HG03520 (cell line): ENCODE measurements at regions not wholly inside any gene's neighbourhood (a gene's known extent, or its start where the extent isn't known, plus 50 kb on each side); places are given as distances from the start of the nearest gene placed in this dataset.
"Not testable (repeated sequence)": the region's sequence is repeated elsewhere in the genome, so short reads cannot be mapped to it uniquely, and the experiment has no call there.

ENCODE experiments used
- ATAC-seq: cut with Tn5 transposase; IDR thresholded peaks from one replicate; pipeline ENCODE4 v1.9.1; 2021; ENCODE audit warnings: mild to moderate bottlenecking, moderate library complexity; ENCODE audit not compliant: unreplicated experiment

DNA sequence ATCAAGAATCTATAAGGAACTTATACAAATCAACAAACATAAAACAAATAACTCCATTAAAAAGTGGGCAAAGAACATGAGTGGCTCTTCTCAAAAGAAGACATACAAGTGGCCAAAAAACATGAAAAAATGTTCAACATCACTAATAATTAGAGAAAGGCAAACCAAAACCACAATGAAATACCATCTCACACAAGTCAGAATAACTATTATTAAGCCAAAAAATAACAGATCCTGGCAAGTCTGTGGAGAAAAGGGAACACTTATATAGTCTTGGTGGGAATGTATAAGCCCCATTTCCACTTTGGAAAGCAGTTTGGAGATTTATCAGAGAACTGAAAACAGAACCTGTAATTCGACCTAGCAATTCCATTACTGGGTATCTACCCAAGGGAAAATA is 921.0 kb downstream of the KCNA4 start:
- ATAC-seq = no peak

DNA sequence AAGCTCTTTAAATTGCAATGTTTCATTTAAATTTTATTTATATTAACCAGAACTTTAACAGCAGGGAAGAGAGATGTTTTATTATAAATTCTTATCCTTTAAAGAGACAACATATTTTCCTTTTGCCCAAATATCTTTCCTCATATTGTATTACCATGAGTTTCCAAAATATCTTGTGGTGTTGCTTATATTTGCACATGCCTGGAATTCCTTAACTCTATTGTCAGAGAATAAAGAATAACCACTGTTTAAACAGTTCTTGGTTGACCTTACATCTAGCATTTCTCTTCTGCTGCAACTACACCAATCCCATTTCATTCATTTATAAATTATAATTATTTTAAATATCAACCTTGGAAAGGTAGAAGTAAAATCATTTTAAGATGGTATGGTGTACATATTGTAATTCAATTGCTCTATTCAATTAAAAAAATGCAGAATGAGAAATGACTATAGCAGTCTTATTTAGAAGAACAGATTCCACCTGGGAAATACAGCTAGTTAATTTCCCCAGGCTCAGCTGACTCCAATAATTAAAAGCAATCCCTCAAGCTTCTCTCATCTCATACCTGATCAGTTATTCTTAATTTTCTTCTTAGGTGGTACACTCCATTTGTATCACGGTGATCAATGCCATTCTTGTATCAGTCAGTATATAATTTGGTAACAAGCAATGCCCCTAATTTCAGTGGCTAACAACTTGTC is 923.3 kb downstream of the KCNA4 start:
- ATAC-seq = no peak

DNA sequence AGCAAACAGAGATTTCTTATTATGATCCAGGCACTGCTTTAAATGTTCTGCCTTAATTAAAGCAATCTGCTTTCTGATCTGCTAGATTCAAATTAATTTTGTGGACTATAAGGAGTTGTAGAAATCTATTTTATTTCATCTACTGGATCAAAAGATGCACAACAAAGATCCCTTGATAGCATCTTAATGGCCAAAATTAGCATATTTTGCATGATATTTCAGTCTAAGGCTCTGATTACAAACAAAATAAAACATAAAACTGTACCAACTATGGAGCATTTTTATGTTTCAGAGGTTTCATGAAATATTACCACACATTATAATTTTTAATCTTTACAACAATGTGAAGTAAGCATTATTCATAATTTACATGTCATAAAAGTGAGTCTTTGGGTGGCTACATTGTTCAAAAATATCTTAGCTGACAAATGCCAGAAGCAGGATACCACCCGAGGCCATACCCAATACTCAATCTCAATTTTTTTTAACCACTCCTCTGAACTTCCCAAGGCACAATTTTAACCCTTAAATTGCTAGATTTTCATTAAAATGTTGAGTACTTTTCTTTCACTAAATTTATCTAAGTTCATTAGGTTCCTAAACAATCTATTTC is 929.5 kb downstream of the KCNA4 start:
- no peak for ATAC-seq

DNA sequence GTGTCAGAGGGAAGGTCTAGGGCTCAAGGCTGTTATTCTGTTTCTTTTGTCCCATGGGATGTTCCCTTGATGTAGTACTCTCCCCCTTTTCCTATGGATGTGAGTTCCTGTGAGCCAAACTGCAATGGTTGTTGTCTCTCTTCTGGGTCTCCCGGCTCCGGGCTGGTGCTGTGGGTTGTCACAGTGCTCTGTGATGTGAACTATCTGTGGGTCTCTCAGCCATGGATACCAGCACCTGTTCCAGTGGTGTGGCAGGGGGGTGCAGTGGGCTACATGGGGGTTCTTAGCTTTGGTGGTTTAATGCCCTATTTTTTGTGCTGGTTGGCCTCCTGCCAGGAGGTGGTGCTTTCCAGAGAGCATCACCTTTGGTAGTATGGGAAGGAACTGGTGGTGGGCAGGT is 941.1 kb downstream of the KCNA4 start:
- ATAC-seq = no peak

DNA sequence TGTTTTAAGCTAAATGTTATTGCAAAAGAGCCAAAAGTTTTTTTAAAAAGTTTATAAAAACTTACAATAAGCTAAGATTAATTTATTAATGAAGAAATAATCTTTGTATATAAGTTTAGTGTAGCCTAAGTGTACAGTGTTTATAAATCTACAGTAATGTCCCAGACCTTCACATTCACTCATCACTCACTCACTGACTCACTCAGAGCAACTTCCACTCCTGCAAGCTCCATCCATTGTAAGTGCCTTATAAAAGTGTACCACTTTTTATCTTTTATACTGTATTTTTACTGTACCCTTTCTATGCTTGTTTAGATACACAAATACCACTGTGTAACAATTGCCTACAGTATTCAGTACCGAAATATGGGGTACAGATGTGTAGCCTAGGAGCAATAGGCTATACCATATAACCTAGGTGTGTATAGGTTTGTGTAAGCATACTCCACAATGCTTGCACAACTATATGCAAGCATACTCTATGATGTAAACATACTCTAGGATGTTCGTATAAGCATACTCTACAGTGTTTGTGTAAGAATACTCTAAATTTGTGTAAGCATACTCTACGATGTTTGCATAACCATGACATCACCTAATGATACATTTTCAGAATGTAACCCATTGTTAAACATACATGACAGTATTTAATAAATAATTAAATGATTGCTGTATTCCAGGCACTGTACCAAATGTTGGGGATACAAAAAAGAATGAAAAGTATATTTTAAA is 953.0 kb downstream of the KCNA4 start:
- ATAC-seq = no peak

DNA sequence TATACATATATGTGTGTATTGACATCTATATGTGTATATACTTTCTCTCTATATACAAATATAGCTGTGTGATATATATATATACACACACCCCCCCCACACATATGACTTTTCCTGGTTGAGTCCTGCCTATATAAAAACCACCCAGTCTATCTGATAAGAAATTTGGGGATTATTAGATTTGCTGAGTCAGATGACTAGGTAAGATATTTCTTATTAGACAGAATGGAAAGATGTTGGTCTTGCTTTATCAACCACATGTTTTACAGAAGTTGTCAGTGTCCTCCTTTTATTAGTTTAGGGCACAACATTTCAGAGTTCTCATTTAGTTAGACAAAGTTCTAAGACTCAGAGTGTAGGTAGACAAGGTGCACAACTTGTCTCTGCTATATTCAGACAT is 953.3 kb downstream of the METTL15 start:
- ATAC-seq = no peak

DNA sequence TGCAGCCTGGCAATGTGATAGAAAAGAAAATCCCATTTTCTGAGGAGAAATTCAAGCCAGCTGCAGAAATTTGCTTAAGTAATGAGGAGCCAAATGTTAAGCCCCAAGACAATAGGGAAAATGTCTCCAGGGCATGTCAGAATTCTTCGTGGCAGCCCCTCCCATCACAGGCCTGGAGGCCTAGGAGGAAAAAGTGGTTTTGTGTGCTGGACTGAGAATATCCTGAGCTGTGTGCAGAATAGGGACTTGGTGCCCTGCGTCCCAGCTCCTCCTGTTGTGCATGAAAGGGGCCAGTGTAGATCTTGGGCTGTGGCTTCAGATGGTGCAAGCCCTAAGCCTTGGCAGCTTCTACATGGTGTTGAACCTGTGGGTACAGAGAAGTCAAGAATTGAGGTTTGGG is 948.3 kb downstream of the METTL15 start:
- ATAC-seq = not testable (repeated sequence)

DNA sequence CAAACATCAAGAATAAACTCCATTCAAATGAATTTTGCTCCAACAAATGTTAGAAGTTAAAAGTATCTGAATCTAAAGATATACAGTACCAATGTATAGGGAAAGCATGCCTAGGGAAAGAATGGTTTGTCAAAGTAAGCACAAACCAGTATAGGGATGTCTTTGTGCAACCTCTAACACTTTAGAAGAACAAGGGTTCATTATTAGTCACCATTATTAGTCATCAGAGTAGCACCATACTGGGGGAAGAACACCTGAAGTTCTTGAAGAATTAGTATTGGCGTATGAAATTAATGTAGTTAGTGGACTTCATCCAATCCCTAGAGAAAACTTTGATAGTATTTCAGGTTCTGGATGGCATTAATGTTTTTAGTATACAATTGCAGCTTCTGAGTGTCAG is 943.7 kb downstream of the METTL15 start:
- no peak for ATAC-seq

DNA sequence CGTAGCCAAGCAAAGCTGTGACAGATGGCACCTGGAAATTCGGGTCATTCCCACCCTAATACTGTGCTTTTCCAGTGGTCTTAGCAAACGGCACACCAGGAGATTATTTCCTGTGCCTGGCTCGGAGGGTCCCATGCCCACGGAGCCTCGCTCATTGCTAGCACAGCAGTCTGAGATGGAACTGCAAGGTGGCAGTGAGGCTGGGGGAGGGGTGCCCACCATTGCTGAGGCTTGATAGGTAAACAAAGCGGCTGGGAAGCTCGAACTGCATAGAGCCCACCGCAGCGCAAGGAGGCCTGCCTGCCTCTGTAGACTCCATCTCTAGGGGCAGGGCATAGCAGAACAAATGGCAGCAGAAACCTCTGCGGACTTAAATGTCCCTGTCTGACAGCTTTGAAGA is 942.8 kb downstream of the METTL15 start:
- ATAC-seq = not testable (repeated sequence)

DNA sequence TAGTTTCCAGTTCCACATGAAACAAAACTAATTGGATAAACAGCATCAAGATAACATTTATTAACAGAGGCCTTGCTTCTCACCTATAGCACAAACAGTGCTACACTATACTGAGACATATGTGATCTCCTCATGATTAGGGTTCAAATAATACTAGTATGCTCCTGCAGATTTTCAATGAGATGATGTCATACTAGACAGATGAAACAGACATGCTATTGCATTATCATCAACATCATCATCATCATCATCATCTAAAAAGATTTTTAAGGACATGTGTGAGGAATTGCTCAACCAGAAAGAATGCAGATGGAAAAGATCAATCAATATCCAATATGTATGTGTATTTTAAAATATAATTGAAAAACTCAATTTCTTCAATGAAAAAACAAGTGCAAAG is 932.3 kb downstream of the METTL15 start:
- no peak for ATAC-seq

DNA sequence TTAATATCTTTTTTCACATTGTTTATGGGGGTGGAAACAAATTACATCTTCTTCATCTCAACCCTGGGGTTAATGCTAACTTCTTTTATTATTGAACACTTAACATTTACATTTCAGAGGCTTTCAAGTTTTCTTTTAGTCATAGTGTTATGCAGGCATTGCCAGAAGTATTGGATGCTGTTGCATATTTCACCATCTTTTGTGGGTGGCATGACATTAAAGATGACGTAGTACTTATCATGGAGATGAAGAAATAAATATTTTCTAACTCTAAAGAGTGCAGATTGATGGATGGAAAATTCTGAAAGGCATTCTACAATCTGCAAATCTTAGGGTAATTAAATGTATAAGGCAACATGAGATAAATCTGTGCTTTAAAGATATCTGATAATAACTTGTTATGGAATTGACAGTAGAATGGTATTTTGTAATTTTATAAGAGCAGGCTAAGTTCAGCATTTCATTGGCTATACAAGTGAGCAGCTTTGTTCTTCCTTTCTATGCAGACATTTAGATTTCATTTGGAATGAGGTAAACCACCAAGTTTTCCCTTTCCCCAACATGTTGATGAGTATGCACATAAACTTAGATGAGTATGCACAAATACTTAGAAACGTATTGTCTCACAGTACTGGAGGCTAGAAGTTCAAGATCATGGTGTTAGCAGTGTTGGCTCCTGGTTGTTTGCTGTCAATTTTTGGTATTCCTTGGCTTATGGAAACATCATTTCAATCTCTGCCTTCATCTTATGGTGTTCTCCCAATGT is 924.4 kb downstream of the METTL15 start:
- no peak for ATAC-seq

DNA sequence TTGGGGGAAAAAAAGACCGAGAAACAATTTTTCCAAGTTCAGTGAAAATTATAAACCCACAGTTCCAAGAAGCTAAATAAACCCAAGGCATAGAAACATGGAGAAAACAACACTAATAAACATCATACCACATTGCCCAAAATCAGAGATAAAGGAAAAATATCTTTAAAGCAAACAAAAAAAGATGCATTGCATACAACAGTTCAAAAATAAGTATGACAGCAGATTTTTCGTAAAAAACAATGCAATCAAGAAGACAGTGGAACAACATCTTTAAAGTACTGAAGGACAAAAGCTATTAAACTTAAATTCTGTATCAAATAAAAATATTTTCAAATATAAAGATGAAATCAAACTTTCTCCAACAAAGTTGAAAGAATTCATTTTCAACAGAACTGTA is 921.3 kb downstream of the METTL15 start:
- no peak for ATAC-seq

DNA sequence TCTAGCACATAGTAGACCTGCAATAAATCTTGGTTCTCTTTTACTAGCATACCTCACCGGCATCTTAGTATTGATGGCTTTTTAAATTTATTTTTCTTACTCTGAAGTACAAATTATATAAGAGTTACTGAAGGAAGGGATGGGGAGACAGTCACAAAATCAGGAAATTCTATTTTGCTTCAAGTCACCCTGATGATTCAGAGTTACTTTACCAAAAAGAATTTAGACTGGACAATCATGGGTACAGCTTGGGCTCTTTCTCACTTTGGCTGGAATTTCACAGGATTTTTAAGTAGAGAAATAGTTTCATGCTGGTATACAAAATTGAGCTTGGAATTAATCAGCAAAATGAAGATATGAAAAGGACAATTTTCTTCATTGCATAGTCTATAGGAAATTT is 919.2 kb downstream of the METTL15 start:
- no peak for ATAC-seq

DNA sequence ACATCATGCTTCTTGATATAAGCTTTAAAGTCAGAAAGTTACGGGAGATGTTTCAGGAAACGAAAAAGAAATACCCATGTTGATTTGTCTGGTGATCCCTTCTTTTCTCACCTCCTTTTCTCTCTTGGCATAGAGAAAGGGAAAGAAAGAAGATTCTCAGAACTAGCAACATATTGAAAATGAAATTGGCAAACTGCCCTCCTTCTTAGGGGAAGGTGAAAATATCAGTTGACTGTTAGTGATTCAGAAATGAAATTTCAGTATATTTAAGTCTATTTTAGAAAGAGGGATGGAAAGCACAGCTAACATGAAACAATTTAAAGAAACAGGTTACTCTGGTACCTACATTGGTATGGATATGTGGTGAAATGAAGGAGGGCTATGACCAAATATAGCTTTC is 918.1 kb downstream of the METTL15 start:
- ATAC-seq = no peak

DNA sequence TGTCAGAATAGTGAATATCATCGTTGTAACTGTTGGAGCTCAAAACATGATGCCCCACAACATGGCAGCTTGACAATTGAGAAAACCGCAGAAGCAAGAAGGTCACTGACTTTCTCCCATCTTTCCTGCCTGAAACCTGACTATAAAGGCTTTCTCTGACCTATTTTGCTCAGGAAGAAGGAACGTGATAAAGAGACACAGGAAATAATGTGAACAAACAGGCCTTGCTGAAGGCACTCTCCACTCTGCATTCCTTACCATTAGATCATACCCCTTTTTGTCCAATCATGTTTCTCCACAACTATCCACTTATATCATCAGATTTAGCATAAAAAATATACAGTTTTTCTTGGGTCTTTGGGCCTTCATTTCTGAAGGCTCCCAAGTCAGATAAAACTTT is 916.8 kb downstream of the METTL15 start:
- no peak for ATAC-seq

DNA sequence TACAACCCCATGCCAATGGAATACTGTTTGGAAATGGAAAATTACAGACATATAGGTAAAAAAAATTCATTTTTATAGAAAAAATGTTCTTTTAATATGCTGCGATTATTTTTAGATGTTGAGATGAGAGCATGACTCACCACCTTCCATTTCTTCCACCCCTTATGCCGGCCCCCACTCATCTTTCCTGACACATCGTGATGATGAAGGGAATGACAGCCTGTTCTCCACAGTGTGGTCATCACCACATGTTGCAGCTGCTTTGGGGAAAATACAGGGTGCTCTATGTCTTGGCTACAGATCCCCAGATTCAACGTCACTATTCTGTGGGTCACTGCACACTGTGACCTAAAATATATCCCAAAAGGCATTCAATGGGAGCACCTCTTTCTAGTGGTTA is 916.2 kb downstream of the METTL15 start:
- ATAC-seq = no peak

DNA sequence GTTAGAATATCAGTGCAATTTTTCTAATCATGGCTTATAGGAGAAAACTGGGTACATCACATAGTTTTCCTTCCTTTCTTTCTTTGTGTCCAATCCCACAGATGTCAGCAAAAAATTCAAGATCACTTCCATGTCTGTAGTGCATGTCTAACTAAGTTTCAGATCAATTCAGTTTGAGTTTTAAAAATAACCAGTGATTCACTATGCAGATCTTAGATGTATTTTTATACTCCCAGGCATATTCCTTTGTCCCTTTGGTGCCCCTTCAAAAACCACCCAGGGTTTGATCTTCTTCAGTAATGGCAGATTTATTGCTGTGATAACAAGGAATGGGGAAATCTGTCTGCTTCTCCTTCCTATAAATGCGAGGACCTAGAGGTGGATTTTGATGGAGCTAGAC is 915.6 kb downstream of the METTL15 start:
- no peak for ATAC-seq

DNA sequence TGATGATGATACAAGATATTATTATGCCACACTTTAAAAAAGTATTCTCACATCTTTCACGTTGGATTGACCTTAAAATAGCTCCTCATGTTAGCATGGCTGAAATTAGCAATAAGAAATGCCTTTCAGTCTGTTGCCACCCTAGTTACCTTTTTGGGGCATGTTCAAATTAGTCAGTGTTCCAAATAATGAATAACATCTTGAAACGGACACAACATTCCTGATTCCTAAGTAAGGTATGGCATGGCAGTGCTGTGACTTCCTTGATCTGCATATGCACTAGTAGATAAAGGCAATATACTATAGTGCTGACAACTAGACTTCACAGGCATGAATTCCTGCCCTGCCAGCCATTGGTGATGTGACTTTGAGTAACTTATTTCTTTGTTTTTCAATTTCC is 914.5 kb downstream of the METTL15 start:
- ATAC-seq = no peak

DNA sequence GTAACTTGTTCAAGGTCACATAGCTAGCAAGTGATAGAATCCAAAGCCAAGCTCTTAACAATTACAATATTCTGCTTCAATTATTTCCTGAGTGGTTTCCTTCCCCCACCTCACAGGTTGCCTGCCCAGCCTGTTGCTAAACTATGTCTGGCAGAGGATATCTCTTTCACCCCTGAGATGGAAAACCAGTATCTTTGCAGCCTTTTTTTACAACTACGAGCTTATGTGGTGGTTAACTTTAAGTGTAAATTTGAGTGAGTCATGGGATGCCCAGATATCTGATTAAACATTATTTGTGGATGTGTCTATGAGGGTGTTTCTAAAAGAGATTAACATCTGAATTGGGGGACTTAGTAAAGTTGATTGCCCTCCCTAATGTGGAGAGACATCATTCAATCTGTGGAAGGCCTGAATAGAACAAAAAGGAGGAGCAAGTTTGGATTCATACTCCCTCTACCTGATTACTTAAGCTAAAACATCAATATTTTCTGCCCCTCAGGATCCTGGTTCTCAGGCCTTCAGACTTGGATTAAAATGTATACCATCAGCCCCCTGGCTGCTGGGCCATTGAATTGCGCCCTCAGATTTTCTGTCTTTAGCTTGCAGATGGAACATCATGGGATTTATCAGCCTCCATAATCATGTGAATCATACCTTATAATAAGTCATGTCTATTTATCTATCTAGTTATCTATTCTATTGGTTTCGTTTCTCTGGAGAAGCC is 911.9 kb downstream of the METTL15 start:
- ATAC-seq = no peak

DNA sequence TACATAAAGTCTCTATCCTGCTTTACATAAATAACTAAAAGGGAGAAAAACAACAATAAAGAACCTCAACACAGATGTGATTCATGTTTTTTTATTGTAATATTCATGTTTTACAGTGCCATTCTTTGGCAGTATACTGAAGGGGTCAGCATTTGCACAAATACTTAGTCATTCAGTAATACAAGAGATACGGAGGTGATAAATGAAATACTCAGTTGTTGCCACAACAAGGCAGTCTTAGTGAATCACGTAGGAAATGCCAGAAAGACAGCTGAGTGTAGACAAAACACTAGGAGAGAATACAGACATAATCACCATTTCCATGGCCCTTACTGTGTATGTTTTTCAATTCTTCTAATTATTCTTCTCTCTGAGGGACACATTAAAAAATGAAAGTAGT is 910.4 kb downstream of the METTL15 start:
- ATAC-seq = no peak

DNA sequence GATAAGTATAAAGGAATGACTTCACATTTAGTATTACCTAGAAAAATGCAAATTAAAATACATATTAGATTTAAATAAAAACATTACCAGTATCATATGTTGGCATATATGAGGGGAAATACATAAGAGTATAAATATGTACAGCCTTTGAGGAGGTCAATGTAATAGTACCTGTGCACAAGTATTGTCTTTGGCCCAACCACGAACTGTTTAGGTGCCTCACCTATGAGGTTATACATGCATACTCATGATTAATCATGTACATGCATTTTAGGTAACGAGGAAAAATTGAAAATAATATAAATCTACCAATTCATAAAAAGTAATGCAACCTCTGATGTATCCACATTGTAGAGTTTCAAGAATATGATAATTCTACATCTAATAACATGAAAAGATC is 909.8 kb downstream of the METTL15 start:
- ATAC-seq = no peak
